ENCODE measurements at regions not wholly inside any gene's neighbourhood (a gene's known extent, or its start where the extent isn't known, plus 50 kb on each side); places are given as distances from the start of the nearest gene placed in this dataset.

DNA sequence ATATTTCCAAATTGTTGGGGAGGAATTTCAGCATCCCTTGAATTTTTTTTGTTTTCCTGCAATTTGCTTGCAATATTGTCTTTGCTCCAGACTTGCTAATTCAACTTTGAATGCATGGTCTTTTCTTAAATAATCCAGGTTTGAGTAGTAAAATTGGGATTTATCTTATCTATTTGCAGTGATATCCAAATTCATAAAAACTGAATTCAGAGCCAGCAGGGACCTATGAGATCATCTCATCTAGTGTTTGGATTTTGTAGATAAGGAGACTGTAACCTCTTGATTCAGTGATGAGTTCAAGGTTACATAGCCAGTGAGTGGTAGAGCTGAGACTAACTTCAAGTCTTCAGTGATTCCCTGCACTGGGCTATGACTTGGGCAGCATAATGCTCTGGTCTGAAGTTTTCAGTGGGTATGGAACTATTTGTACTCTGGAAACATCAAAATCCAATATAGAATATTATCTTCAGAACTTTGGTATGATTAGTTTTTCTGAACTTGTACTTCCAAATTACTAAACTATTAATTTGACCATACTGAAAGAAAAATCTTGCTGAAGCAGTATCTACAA, 109.4 kb downstream of the DISP1 start:
- TF ChIP-seq, protein P1, sequence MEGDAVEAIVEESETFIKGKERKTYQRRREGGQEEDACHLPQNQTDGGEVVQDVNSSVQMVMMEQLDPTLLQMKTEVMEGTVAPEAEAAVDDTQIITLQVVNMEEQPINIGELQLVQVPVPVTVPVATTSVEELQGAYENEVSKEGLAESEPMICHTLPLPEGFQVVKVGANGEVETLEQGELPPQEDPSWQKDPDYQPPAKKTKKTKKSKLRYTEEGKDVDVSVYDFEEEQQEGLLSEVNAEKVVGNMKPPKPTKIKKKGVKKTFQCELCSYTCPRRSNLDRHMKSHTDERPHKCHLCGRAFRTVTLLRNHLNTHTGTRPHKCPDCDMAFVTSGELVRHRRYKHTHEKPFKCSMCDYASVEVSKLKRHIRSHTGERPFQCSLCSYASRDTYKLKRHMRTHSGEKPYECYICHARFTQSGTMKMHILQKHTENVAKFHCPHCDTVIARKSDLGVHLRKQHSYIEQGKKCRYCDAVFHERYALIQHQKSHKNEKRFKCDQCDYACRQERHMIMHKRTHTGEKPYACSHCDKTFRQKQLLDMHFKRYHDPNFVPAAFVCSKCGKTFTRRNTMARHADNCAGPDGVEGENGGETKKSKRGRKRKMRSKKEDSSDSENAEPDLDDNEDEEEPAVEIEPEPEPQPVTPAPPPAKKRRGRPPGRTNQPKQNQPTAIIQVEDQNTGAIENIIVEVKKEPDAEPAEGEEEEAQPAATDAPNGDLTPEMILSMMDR (IDR thresholded peaks at IDR 0.05; ENCODE audit: insufficient read depth, low read depth, low read length): no peak
- no peak for TF ChIP-seq EZH2 (IDR thresholded peaks at IDR 0.05; ENCODE audit: insufficient read depth, low read length)
